GM19099 (cell line): ENCODE measurements at regions not wholly inside any gene's neighbourhood (a gene's known extent, or its start where the extent isn't known, plus 50 kb on each side); places are given as distances from the start of the nearest gene placed in this dataset.

Experiments
- POLR2A ChIP-seq: IDR thresholded peaks from 3 replicates; pipeline ENCODE4 v1.6.1; 2011; ENCODE audit warnings: low read depth; ENCODE audit not compliant: insufficient read length; ENCODE audit errors: extremely low read depth

DNA sequence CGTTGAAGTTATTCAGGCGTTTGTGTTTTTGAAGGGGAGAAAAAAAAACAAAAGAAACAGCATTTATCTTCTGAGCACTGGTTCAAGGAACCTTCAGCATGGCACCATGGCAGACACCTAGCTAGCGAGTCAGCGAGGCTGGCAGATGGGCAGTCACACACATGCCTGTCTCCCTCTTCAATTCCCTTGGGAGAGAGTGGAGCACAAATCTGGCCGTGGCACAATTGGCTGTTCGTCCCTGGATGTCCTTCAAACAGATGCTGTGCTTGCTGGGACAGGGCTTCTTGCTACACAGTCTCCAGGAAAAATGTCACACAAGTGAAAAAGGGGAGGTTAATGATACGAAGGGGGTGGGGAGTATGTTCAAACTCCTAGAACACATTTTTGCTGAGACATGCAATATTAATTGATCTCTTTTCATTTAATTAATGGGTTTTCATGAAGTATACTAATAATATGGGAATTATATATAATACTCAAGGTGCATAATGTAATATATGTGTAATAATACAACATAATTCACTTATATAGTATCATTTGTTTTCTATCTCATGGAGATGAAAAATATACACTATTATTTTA, 1674.5 kb upstream of the SLC10A2 start:
- TF ChIP-seq POLR2A, result no peak

DNA sequence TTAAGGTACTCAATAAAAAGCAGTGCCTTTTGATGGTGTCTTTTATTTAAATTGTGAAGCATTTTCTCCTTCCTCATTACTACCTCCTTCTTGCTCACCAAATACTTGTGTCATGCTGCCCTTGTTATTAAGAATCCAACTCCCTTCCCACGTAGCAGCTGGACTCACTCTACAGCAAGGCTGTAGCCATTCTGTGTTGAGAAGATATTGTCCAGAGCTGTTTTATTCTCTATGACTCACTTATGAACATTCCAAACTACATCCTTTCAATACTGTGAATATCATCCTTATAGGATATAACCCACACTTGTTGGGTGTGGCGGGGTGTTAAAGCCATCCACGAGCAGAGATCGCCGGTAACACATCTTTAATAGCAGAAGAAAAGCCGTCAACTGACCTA, 1671.5 kb upstream of the SLC10A2 start:
- TF ChIP-seq POLR2A, result no peak

GRCh38 chr13:104733427-104733826, 1667.2 kb upstream of the SLC10A2 start:
- TF ChIP-seq POLR2A, result no peak

GRCh38 chr13:104715111-104715510, 1648.9 kb upstream of the SLC10A2 start:
- TF ChIP-seq POLR2A, result no peak

GRCh38 chr13:104705031-104705750, 1639.0 kb upstream of the SLC10A2 start:
- TF ChIP-seq POLR2A, result no peak

GRCh38 chr13:104701591-104701990, 1635.4 kb upstream of the SLC10A2 start:
- no peak for TF ChIP-seq POLR2A

DNA sequence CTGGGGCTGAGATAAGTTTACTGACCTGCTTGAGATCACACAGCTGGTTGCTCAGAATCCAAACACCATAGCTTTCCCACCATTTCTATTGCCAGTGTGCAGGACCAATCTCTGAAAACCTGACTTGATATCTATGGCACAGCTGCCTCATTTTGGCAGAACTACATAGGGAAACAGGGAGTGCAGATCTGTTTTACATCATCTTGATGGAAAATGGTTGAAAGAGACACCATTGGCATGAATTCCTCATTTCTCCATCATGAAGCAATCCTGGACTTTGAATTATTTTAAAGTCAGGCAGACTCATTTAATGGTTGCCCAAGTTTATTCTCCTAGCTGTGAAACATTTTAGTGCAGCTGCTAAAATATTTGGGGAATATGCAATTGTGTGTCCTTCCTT, 1628.2 kb upstream of the SLC10A2 start:
- no peak for TF ChIP-seq POLR2A

GRCh38 chr13:104693126-104693525, 1626.9 kb upstream of the SLC10A2 start:
- no peak for TF ChIP-seq POLR2A

DNA sequence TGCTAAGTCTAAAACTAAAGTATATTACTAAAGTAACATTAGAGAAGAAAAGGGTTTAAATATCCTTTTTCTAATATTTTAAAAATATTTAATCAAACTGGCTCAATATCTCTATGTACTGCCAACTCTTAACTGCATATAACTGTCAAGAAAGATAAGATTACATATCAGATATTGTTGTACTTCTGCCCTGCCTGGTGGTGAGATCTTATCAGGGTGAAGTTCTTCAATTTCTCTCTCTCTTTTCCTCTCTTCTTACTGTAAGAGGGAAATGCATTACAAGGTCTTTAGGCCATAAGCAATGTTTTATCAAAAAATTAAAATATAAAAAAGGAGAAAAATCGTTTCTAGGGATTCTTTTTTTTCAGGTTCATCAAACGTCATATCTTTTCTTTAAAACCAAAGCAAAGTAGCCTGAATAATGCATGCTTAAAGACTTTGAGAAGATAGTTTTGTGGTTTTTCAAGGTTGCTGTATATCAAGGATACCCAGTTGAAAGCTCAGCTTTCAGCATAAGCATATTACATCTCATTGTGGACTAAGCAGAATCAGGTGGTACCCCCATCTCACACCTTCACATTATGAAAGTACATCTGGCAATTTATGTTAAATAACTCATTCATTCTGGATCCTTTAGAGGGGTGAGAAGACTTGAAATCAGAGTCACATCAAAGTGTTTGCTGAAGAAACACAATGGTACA, 1625.7 kb upstream of the SLC10A2 start:
- TF ChIP-seq POLR2A, result no peak

- TF ChIP-seq POLR2A, result no peak
Measured at GRCh38 chr13:104686484-104686883, 1620.3 kb upstream of the SLC10A2 start.

- no peak for TF ChIP-seq POLR2A
Measured at GRCh38 chr13:104683789-104684188, 1617.6 kb upstream of the SLC10A2 start.

- TF ChIP-seq POLR2A, result no peak
Measured at GRCh38 chr13:104678161-104678560, 1611.9 kb upstream of the SLC10A2 start.

DNA sequence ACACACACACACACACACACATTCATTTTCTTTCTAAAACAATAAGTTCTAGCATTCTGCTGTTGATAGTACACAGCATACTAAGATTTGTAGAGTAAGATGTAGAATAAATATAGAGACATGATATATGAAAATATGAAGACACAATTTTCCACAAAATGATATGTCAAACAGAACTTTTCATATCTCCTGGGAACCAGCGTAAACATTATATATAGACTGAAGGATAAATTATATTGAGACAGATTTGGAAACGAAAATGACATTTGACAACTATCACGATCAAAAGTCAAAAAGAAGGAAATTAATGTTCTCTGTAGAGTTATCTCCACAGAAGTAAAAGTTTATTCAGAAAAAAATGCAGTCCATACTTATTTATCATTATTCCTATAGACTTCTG, 1605.7 kb upstream of the SLC10A2 start:
- TF ChIP-seq POLR2A, result no peak

DNA sequence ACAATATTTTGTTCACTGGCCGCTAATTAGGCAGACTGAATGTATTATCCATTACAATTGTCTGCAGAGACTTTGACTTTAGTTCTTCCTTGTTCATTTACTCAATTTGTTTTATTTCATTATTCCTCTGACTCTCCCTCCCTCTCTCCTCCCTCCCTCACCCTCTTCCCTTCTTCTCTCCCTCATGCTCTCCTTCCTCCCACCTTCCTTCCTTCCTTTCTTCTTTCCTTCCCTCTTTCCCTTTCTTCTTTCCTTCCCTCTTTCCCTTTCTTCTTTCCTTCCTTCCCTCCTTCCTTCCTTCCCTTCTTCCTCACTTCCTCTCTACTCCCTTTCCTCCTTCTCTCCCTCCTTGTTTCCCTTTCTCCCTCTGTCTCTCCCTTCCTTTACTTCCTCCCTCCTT, 1591.0 kb upstream of the SLC10A2 start:
- TF ChIP-seq POLR2A, result no peak

DNA sequence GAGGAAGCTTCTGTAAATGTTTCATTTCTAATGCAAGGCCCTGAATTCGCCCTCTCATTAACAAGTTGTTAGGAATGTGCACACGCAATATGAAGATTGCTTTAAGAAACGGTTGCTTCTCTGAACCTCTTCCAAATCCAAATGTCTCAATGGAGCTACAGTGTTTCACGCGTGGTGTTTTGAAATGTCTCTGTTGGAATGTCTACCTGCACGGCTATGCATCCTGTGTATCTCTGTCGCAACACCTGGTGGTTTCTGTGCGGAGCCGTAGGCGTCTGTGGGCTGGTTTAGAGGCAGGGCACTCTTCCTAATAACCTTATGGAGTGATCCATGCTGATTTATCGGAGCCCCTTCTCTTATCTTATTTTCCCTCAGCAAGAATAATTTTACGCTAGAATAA, 1584.2 kb upstream of the SLC10A2 start:
- no peak for TF ChIP-seq POLR2A

DNA sequence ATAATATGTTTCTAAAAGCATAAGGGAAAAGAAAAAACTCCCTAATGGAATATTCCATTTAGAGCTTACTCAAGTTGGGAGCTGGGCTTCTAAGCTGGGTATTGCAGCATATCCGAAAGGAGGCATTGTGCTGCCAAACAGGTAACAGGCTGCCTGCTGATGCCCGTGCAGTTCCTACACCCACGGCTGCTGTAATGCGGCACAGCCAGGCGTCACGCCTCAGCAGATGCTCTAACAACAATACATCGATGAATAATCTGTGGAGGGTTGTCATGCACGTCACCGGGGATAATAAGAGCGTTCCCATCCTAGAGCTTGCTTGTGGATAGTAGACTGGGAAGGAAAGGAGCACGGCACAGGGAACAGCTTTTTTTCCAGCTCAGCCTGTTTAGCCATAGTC, 1582.1 kb upstream of the SLC10A2 start:
- TF ChIP-seq POLR2A, result no peak
